Gastroesophageal sphincter (tissue), 3 donors: ENCODE measurements at regions not wholly inside any gene's neighbourhood (a gene's known extent, or its start where the extent isn't known, plus 50 kb on each side); places are given as distances from the start of the nearest gene placed in this dataset.

ENCODE experiments used
- EP300 ChIP-seq: sonication (generic); formaldehyde crosslinking; IDR thresholded peaks from one replicate; pipeline ENCODE4 v1.6.1; 2017; ENCODE audit warnings: antibody characterized with exemption, mild to moderate bottlenecking
- POLR2A ChIP-seq, 2 donors: fragments of 450-650 bp; IDR thresholded peaks; one replicate each; pipeline ENCODE4 v1.6.1; 2017; ENCODE audit warnings: antibody characterized with exemption in 2 of 2, mild to moderate bottlenecking in 2 of 2, moderate library complexity in 1 of 2
- POLR2AphosphoS5 ChIP-seq: sonication (generic); formaldehyde crosslinking; IDR thresholded peaks from one replicate; pipeline ENCODE4 v1.6.1; 2017; ENCODE audit warnings: antibody characterized with exemption
- TF ChIP-seq, protein P1 (sequence below), 4 experiments: fragments of 200-600 bp in 2 of 4; fragments of 450-650 bp in 2 of 4; sonication (generic) in 1 of 4; IDR thresholded peaks; one replicate each; pipeline ENCODE4 v1.5.1; 2017 to 2019; ENCODE audit warnings: antibody characterized with exemption in 4 of 4, mild to moderate bottlenecking in 2 of 4, moderate library complexity in 2 of 4

- TF ChIP-seq POLR2AphosphoS5 (no peak), POLR2A (IDR thresholded peaks at IDR 0.05) (no peak), EP300 (no peak)
- TF ChIP-seq, protein P1, sequence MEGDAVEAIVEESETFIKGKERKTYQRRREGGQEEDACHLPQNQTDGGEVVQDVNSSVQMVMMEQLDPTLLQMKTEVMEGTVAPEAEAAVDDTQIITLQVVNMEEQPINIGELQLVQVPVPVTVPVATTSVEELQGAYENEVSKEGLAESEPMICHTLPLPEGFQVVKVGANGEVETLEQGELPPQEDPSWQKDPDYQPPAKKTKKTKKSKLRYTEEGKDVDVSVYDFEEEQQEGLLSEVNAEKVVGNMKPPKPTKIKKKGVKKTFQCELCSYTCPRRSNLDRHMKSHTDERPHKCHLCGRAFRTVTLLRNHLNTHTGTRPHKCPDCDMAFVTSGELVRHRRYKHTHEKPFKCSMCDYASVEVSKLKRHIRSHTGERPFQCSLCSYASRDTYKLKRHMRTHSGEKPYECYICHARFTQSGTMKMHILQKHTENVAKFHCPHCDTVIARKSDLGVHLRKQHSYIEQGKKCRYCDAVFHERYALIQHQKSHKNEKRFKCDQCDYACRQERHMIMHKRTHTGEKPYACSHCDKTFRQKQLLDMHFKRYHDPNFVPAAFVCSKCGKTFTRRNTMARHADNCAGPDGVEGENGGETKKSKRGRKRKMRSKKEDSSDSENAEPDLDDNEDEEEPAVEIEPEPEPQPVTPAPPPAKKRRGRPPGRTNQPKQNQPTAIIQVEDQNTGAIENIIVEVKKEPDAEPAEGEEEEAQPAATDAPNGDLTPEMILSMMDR (IDR thresholded peaks at IDR 0.05) = no peak
These were observed 936.2 kb downstream of the ROBO2 start for GRCh38 chr3:77976079-77976478.
